ENCODE measurements at regions not wholly inside any gene's neighbourhood (a gene's known extent, or its start where the extent isn't known, plus 50 kb on each side); places are given as distances from the start of the nearest gene placed in this dataset.

DNA sequence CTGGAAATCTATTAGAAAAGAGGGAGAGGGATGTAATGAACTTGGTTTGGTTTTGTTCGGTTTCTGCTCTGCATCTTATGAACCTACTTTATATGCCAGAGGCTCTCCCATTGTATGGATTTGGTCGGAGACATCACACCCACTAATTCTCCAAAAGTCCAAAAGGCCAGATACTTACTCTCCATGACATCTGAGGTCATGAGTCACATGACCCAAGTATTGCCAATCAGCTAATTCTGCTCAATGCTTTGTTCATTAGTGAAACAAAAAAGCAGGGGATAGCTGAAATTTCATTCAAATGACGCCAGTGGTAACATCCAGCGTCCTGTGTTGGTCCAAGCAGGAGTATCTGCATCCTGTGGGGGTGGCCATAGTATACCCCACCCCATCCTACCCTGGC is 173.6 kb downstream of the TRIM33 start:
- Histone ChIP-seq H3K27me3 (ENCODE audit: control insufficient read depth, insufficient read depth, low read length) (peaks cover 2% of the 10 kb centered on the region), H3K36me3 (ENCODE audit: control insufficient read depth, insufficient read depth, low read length) (no peaks in the 10 kb centered on the region), H3K4me3 (ENCODE audit: low read depth, low read length) (no peak overlapping the region)
- no peak for TF ChIP-seq CTCF (IDR thresholded peaks at IDR 0.05; ENCODE audit: insufficient read depth, low read length, poor library complexity, severe bottlenecking)
- no peak for DNase-seq (ENCODE audit: low read depth)

DNA sequence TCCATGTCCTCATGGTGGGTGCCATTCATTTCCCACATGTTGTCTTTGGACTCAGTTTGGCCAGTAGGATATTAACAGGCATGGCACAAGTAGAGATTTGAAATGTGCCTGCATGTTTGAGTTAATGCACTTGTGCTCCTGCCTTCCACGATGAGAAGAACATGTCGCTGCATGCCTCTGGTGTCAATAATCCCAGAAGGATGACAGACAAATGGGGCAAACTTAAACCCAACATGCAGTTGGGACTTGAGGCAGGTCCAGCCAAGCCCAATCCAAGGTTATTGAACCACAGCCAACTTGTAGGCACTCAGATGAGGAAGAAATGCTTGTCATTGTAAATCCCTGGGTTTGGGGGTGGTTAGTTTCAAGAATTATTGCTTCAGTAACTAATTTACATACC is 174.6 kb downstream of the TRIM33 start:
- no peaks in the 10 kb centered on the region for H3K36me3 ChIP-seq (ENCODE audit: control insufficient read depth, insufficient read depth, low read length)
- DNase-seq (ENCODE audit: low read depth): no peak
- H3K4me3 ChIP-seq (ENCODE audit: low read depth, low read length): no peak overlapping the region
- TF ChIP-seq CTCF (IDR thresholded peaks at IDR 0.05; ENCODE audit: insufficient read depth, low read length, poor library complexity, severe bottlenecking): no peak
- peaks cover 2% of the 10 kb centered on the region for H3K27me3 ChIP-seq (ENCODE audit: control insufficient read depth, insufficient read depth, low read length)

GRCh38 chr1:114335273-114335672 is 175.7 kb downstream of the TRIM33 start:
- Histone ChIP-seq H3K27me3 (ENCODE audit: control insufficient read depth, insufficient read depth, low read length) (peaks cover 2% of the 10 kb centered on the region), H3K4me3 (ENCODE audit: low read depth, low read length) (no peak overlapping the region), H3K36me3 (ENCODE audit: control insufficient read depth, insufficient read depth, low read length) (no peaks in the 10 kb centered on the region)
- no peak for TF ChIP-seq CTCF (IDR thresholded peaks at IDR 0.05; ENCODE audit: insufficient read depth, low read length, poor library complexity, severe bottlenecking)
- DNase-seq (ENCODE audit: low read depth): no peak

DNA sequence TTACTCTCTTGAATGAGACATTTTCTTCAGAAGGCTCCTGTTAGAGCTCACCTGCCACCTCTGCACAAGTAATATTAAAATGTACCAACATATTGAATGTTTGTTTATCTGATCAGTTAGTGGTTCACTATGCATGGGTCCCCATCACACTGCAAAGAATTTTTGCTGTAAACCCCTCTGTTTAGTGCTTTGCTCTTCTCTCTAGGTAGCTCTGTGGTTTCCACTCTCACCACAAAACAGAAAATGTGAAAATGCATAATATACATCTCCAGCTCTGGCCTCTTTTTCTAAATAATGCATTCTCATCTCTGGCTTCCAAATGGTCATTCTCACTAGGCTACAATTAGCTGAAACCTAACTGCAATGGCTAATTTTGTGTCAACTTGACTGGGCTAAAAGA is 176.7 kb downstream of the TRIM33 start:
- H3K4me3 ChIP-seq (ENCODE audit: low read depth, low read length): no peak overlapping the region
- DNase-seq (ENCODE audit: low read depth): no peak
- no peaks in the 10 kb centered on the region for H3K36me3 ChIP-seq (ENCODE audit: control insufficient read depth, insufficient read depth, low read length)
- peaks cover 2% of the 10 kb centered on the region for H3K27me3 ChIP-seq (ENCODE audit: control insufficient read depth, insufficient read depth, low read length)
- no peak for TF ChIP-seq CTCF (IDR thresholded peaks at IDR 0.05; ENCODE audit: insufficient read depth, low read length, poor library complexity, severe bottlenecking)

DNA sequence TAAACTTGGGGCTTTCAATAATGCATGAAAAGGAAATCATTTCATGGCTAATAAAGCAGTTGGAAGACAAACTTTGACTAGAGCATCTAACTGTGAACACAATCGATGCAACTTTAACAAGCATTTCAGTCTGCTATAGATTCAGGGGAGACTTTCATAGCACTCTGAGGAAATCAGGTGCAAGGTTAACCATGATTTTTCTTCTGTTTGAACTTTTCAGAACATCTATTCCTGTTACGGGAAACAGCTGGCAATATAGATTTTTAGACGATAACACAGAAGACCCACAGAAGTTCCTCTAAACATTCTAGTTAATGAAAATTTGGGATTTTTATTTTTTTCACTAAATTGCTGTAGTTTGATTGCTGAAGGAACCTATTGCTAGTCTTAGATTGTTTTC is 177.3 kb downstream of the TRIM33 start:
- H3K27me3 ChIP-seq (ENCODE audit: control insufficient read depth, insufficient read depth, low read length): peaks cover 2% of the 10 kb centered on the region
- TF ChIP-seq CTCF (IDR thresholded peaks at IDR 0.05; ENCODE audit: insufficient read depth, low read length, poor library complexity, severe bottlenecking): no peak
- DNase-seq (ENCODE audit: low read depth): no peak
- H3K4me3 ChIP-seq (ENCODE audit: low read depth, low read length): no peak overlapping the region
- no peaks in the 10 kb centered on the region for H3K36me3 ChIP-seq (ENCODE audit: control insufficient read depth, insufficient read depth, low read length)

DNA sequence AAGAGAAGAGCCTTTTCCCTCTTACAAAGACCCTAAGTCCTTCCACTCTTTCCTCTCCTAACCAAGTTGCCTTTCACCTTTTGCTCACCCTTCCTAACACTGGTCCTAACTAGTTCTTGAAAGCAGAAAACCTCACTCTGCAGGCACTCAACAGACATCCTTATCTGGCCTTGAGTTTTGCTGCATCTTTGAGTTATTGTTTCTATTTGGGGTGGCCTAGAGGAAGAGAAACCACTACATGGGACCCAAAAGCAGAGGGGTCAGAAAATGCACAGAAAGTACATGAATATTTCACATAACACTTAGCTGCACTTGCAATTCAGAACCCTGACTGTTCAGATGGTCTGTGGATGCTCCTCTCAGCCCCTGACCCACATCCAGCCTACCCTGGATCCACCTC is 178.3 kb upstream of the SYT6 start:
- Histone ChIP-seq H3K36me3 (ENCODE audit: control insufficient read depth, insufficient read depth, low read length) (no peaks in the 10 kb centered on the region), H3K4me3 (ENCODE audit: low read depth, low read length) (no peak overlapping the region), H3K27me3 (ENCODE audit: control insufficient read depth, insufficient read depth, low read length) (no peaks in the 10 kb centered on the region)
- no peak for TF ChIP-seq CTCF (IDR thresholded peaks at IDR 0.05; ENCODE audit: insufficient read depth, low read length, poor library complexity, severe bottlenecking)
- DNase-seq (ENCODE audit: low read depth): no peak
